HAP-1 (cell line): ENCODE measurements at regions not wholly inside any gene's neighbourhood (a gene's known extent, or its start where the extent isn't known, plus 50 kb on each side); places are given as distances from the start of the nearest gene placed in this dataset.

Experiments used
- DNase-seq, 2 experiments: peaks; one replicate each; pipeline ENCODE4 v3.0.0-alpha.2; 2016 to 2020; ENCODE audit warnings: low spot score in 2 of 2
- H3K27me3 ChIP-seq: fragments of 250-450 bp; sonication (Bioruptor Pico); 2 replicates; pipeline ENCODE4 v1.5.1; 2020; ENCODE audit warnings: low read depth, mild to moderate bottlenecking, moderate library complexity
- H3K36me3 ChIP-seq: fragments of 250-450 bp; sonication (Bioruptor Pico); replicated peaks from 2 replicates; pipeline ENCODE4 v1.5.1; 2020; ENCODE audit warnings: mild to moderate bottlenecking
- H3K4me1 ChIP-seq: fragments of 250-450 bp; sonication (Bioruptor Pico); 2 replicates; pipeline ENCODE4 v1.5.1; 2020; ENCODE audit warnings: mild to moderate bottlenecking
- H3K4me3 ChIP-seq: fragments of 250-450 bp; sonication (Bioruptor Pico); 2 replicates; pipeline ENCODE4 v1.5.1; 2020; ENCODE audit warnings: mild to moderate bottlenecking, moderate library complexity
- H3K9me3 ChIP-seq: fragments of 250-450 bp; sonication (Bioruptor Pico); 2 replicates; pipeline ENCODE4 v1.5.1; 2020; ENCODE audit warnings: mild to moderate bottlenecking, moderate library complexity
- in situ Hi-C: fragments of 300-500 bp; cut with MboI; formaldehyde crosslinking; loops from 3 replicates; pipeline ENCODE4 v1.14.3; 2020; ENCODE audit warnings: low sequenced_read_pairs, inconsistent platforms, mixed read lengths

DNA sequence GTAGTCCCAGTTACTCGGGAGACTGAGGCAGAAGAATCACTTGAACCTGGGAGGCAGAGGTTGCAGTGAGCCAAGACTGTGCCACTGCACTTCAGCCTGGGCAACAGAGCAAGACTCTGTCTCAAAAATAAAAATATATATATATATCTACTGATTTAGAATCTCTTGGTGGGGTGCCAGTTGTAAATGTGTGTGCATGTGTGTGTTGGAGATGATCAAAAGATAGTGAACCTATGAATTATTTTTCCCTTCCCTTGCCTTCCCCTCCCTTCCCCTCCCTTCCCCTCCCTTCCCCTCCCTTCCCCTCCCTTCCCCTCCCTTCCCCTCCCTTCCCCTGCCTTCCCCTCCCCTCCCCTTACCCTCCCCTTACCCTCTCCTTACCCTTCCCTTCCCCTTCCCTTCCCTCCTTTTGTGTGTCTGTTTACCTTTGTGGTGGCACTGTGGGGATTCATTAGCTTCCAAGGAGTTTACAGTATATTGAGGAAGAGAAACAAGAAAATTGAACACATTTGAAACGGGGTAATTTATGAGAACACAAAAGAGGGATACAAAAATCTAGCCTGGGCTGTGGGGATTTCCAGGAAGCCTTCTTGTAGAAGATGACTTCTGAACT is 281.5 kb upstream of the DPPA4 start:
- H3K27me3 ChIP-seq: no peaks in the 10 kb centered on the region
- in situ Hi-C loops: no loop called here
- no peaks in the 10 kb centered on the region for H3K36me3 ChIP-seq
- no peak overlapping the region for H3K4me3 ChIP-seq
- no peaks in the 10 kb centered on the region for H3K4me1 ChIP-seq
- DNase-seq: no peak
- no peaks in the 10 kb centered on the region for H3K9me3 ChIP-seq

DNA sequence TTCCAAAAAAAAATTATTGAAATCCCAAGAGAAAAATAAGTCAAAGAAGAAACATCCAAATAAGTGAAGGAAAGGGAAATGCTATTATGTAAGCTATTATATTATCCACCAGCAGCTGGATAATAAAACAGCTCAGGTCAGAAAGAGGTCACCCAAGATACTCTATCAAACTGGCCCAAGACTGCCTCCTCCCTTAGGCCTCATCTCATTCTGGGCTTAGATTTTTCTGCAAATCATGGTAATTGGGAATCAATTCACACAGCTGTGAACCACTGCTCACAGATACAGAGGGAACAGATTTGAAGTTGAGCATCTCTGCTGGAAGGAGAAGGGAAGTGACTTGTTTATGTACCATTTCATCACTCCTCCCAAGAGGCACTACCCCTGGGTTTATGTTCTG is 294.6 kb upstream of the DPPA4 start:
- H3K4me3 ChIP-seq: no peak overlapping the region
- no peaks in the 10 kb centered on the region for H3K36me3 ChIP-seq
- in situ Hi-C loops: no loop called here
- H3K4me1 ChIP-seq: no peaks in the 10 kb centered on the region
- no peaks in the 10 kb centered on the region for H3K27me3 ChIP-seq
- H3K9me3 ChIP-seq: no peaks in the 10 kb centered on the region
- DNase-seq: no peak

GRCh38 chr3:109640146-109640652 is 302.9 kb upstream of the DPPA4 start:
- Histone ChIP-seq H3K27me3 (no peaks in the 10 kb centered on the region), H3K9me3 (no peaks in the 10 kb centered on the region; the same call in 1 of the 2 replicates), H3K4me3 (no peak overlapping the region), H3K36me3 (no peaks in the 10 kb centered on the region), H3K4me1 (peaks cover 7% of the 10 kb centered on the region; the same call in 1 of the 2 replicates)
- DNase-seq: peak in 1 of 2 experiments; percentile 26
- in situ Hi-C loops: no loop called here

- H3K36me3 ChIP-seq: no peaks in the 10 kb centered on the region
Observed at GRCh38 chr3:109642025-109642424, 304.7 kb upstream of the DPPA4 start.

GRCh38 chr3:109643590-109643989 is 306.2 kb upstream of the DPPA4 start:
- in situ Hi-C loops: no loop called here

More at GRCh38 chr3:109642025-109642424, 304.7 kb upstream of the DPPA4 start:
- H3K4me3 ChIP-seq: no peak overlapping the region
- H3K4me1 ChIP-seq: peaks cover 7% of the 10 kb centered on the region; the same call in 1 of the 2 replicates
- in situ Hi-C loops: no loop called here
- H3K9me3 ChIP-seq: no peaks in the 10 kb centered on the region; the same call in 1 of the 2 replicates
- no peak for DNase-seq
- no peaks in the 10 kb centered on the region for H3K27me3 ChIP-seq

DNA sequence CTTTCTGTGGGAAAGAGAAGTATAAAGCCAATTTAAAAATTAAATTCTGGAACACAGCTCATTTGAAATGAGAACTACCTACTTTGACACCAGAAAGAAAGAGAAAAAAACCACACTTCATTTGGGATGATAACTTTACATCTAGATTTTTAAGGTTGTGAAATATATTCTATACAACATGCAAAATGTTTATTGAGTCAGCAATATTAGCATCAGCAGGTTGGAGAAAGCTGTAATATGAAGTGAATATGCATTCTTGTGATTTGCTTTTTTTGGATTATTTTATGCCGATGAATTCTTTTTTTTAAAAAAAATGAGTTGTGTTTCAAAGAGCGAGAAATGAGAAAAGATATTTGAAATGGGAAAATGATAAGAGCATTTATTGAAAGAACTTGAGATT is 307.0 kb upstream of the DPPA4 start:
- in situ Hi-C loops: no loop called here
- no peaks in the 10 kb centered on the region for H3K27me3 ChIP-seq
- H3K4me1 ChIP-seq: peaks cover 7% of the 10 kb centered on the region; the same call in 1 of the 2 replicates
- H3K36me3 ChIP-seq: no peaks in the 10 kb centered on the region
- no peak for DNase-seq
- H3K4me3 ChIP-seq: no peak overlapping the region
- H3K9me3 ChIP-seq: no peaks in the 10 kb centered on the region

More at GRCh38 chr3:109643590-109643989, 306.2 kb upstream of the DPPA4 start:
- Histone ChIP-seq H3K4me3 (no peak overlapping the region), H3K36me3 (no peaks in the 10 kb centered on the region), H3K4me1 (peaks cover 7% of the 10 kb centered on the region; the same call in 1 of the 2 replicates), H3K9me3 (no peaks in the 10 kb centered on the region), H3K27me3 (no peaks in the 10 kb centered on the region)
- no peak for DNase-seq

GRCh38 chr3:109644746-109645145 is 307.4 kb upstream of the DPPA4 start:
- Histone ChIP-seq H3K27me3 (no peaks in the 10 kb centered on the region), H3K4me3 (no peak overlapping the region), H3K4me1 (peaks cover 7% of the 10 kb centered on the region; the same call in 1 of the 2 replicates), H3K9me3 (no peaks in the 10 kb centered on the region), H3K36me3 (no peaks in the 10 kb centered on the region)
- DNase-seq: no peak
- in situ Hi-C loops: no loop called here

DNA sequence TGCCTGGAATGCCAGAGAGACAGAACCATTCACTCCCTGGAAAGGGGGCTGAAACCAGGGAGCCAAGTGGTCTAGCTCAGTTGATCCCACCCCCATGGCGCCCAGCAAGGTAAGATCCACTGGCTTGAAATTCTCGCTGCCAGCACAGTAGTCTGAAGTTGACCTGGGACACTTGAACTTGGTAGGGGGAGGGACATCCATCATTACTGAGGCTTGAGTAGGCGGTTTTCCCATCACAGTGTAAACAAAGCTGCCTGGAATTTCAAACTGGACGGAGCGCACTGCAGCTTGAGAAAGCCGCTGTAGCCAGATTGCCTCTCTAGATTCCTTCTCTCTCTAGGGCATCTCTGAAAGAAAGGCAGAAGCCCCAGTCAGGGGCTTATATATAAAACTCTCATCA is 310.7 kb upstream of the DPPA4 start:
- in situ Hi-C loops: no loop called here
- Histone ChIP-seq H3K27me3 (no peaks in the 10 kb centered on the region), H3K36me3 (no peaks in the 10 kb centered on the region), H3K4me1 (no peaks in the 10 kb centered on the region), H3K4me3 (no peak overlapping the region), H3K9me3 (no peaks in the 10 kb centered on the region)
- DNase-seq: no peak

DNA sequence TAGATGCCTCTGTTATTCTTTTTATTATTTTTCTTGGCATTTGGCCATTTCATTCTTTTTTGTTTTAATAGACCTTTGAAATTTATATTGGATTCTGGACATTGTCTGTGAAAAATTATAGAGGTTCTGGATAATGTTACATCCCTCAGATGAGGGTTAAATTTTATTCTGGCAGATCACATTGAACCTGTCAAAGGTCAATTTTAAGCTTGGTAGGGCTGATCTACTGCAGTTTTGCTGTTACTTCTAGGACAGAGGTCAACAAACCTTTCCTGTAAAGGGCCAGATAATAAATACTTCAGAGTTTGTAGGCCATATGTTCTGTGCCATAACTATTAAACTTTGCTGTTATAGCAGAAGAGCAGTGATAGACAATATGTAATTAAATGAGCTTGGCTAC is 318.9 kb upstream of the DPPA4 start:
- Histone ChIP-seq H3K27me3 (no peaks in the 10 kb centered on the region), H3K4me1 (no peaks in the 10 kb centered on the region), H3K4me3 (no peak overlapping the region), H3K9me3 (no peaks in the 10 kb centered on the region), H3K36me3 (no peaks in the 10 kb centered on the region)
- DNase-seq: no peak
- in situ Hi-C loops: no loop called here

DNA sequence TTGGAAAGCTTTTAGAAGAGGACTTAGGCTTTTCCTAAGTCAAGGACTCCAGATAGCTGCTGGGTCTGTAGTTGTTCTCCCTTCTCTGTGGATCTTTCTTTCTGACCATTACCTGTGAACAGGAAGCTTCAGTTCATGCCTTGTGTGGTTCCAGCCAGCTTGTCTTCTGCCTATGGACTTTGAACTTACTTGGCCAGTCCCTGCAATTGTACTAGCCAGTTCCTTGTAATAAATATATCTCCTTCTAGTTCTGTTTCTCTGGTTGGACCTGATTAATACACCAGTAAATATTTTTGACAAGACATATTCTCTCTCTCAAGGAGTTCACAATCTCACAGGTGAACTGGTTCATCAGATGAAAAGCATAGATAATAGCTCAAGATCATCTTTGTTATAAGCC is 341.3 kb upstream of the DPPA4 start:
- no peak for DNase-seq
- Histone ChIP-seq H3K9me3 (no peaks in the 10 kb centered on the region), H3K4me1 (no peaks in the 10 kb centered on the region), H3K36me3 (no peaks in the 10 kb centered on the region), H3K27me3 (no peaks in the 10 kb centered on the region), H3K4me3 (no peak overlapping the region)
- in situ Hi-C loops: no loop called here

DNA sequence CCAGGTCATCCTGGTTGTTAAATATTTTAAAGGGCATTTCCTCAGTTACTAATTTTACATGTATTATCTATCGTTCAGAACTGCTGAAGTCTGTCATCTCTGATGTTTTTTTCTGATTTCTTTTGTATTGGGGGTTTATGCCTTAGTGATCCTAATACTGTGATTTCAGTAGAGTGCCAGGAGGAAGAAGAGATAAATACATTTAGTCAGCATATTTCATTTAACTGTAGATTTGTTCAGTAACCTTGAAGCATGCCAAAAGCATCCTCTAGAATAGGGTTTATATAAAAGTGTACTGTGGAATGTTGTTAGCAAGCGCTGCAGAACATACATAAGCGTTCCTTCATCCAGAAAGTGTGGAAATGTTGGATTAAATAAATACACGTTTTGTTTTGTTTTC is 342.3 kb upstream of the DPPA4 start:
- no peaks in the 10 kb centered on the region for H3K9me3 ChIP-seq
- in situ Hi-C loops: no loop called here
- no peak for DNase-seq
- no peak overlapping the region for H3K4me3 ChIP-seq
- no peaks in the 10 kb centered on the region for H3K36me3 ChIP-seq
- no peaks in the 10 kb centered on the region for H3K27me3 ChIP-seq
- H3K4me1 ChIP-seq: no peaks in the 10 kb centered on the region

- Histone ChIP-seq H3K27me3 (no peaks in the 10 kb centered on the region), H3K4me3 (no peak overlapping the region), H3K9me3 (no peaks in the 10 kb centered on the region), H3K36me3 (no peaks in the 10 kb centered on the region), H3K4me1 (no peaks in the 10 kb centered on the region)
- DNase-seq: no peak
- in situ Hi-C loops: no loop called here
Observed at GRCh38 chr3:109683746-109684145, 346.4 kb upstream of the DPPA4 start.

DNA sequence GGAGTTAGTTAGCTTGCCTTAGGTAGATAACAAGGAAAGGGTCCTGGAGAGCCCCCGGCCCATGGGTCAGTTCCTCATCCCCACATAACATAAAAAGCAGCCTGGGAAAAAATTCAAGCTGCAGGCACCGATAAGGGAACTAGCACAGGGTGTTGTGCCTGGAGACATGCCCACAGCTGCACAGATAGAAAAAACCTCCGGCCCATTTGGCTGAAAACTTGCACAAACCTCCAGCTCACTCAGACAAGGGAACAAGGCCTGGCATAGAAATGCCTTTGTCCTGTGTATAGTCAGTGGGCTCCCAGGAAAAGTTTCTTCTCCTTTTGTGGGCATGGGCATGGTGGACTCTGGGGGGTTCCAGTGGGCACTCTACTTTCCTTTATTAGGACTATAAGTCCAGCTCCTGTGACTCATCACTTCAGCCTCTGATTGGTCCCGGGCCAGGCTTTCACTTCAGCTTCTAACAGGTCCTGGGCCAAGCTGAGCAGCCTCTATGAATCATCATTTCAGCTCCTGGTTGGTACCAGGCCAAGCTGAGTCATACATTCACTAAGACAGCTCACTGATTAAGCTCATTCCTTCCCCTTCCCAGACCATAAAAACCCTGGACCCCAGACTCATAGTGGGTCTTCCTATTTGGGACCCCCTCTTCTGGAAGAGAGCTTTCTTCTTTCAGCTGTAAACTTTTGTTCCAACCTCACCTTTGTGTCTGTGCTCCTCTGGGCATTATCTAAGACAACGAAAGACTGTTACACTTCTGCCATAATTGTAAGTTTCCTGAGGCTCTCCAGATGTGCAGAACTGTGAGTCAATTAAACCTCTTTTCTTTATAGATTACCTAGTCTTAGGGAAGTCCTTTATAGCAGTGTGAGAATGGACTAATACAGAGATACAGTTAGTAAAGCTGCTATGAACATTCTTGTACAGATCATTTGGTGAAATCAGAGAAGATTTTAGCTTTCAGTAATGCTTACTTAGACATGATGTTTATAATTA is 348.0 kb upstream of the DPPA4 start:
- H3K9me3 ChIP-seq: no peaks in the 10 kb centered on the region
- no peaks in the 10 kb centered on the region for H3K36me3 ChIP-seq
- H3K4me1 ChIP-seq: no peaks in the 10 kb centered on the region
- H3K4me3 ChIP-seq: no peak overlapping the region
- no peak for DNase-seq
- no peaks in the 10 kb centered on the region for H3K27me3 ChIP-seq
- in situ Hi-C loops: no loop called here

GRCh38 chr3:109687626-109688025 is 350.3 kb upstream of the DPPA4 start:
- DNase-seq: no peak
- H3K4me3 ChIP-seq: no peak overlapping the region
- in situ Hi-C loops: no loop called here

More at GRCh38 chr3:109687626-109688025, 350.3 kb upstream of the DPPA4 start:
- Histone ChIP-seq H3K27me3 (no peaks in the 10 kb centered on the region), H3K36me3 (no peaks in the 10 kb centered on the region), H3K4me1 (no peaks in the 10 kb centered on the region), H3K9me3 (no peaks in the 10 kb centered on the region)
